ENCODE measurements at regions not wholly inside any gene's neighbourhood (a gene's known extent, or its start where the extent isn't known, plus 50 kb on each side); places are given as distances from the start of the nearest gene placed in this dataset.

DNA sequence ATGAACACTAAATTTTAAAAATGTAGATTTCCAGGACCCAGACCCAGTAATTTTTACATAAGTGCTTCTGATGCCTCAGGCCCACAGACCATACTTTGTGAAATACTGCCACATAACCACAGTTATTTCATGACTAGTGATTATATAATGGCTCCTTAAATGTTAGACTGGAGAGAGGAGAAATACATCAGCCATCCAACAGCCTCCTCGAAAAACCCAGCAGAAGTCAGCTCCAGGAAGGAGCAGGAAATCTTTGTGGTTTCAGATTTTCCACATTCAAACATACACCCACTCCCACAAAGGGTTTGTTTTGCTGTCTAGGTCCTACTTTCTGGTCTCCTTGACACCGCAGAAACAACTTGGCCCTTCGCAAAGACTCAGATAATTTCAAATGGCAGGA, 455.2 kb downstream of the DTWD2 start:
- no peak for DNase-seq (ENCODE audit: low read depth)
- TF ChIP-seq, protein P1, sequence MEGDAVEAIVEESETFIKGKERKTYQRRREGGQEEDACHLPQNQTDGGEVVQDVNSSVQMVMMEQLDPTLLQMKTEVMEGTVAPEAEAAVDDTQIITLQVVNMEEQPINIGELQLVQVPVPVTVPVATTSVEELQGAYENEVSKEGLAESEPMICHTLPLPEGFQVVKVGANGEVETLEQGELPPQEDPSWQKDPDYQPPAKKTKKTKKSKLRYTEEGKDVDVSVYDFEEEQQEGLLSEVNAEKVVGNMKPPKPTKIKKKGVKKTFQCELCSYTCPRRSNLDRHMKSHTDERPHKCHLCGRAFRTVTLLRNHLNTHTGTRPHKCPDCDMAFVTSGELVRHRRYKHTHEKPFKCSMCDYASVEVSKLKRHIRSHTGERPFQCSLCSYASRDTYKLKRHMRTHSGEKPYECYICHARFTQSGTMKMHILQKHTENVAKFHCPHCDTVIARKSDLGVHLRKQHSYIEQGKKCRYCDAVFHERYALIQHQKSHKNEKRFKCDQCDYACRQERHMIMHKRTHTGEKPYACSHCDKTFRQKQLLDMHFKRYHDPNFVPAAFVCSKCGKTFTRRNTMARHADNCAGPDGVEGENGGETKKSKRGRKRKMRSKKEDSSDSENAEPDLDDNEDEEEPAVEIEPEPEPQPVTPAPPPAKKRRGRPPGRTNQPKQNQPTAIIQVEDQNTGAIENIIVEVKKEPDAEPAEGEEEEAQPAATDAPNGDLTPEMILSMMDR (conservative IDR thresholded peaks at IDR 0.05; ENCODE audit: low read depth, low read length): no peak

DNA sequence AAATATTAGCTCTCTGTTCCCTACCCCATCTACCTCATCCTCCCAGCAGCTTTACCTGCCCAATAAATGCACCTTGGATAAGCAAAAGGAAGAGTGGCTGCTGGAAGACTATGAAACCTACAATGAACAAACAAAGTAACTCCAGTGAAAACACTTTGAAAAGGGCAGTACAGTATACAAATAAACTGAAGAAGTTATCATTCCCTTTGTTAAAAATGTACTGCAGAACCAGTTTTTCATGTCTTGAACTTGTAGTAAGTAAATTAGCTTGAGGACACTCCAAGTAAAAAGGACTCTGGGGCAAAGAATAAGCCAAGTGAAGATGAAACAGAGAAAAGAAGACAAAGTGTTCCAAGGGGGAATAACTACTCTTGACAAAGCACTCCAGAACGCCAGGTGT, 457.1 kb downstream of the DTWD2 start:
- DNase-seq (ENCODE audit: low read depth): no peak
- TF ChIP-seq, protein P1 (conservative IDR thresholded peaks at IDR 0.05; ENCODE audit: low read depth, low read length): no peak
- H3K4me3 ChIP-seq (ENCODE audit: low read depth, low read length): no peak overlapping the region

More for the DNA sequence above, 455.2 kb downstream of the DTWD2 start:
- no peak overlapping the region for H3K4me3 ChIP-seq (ENCODE audit: low read depth, low read length)

DNA sequence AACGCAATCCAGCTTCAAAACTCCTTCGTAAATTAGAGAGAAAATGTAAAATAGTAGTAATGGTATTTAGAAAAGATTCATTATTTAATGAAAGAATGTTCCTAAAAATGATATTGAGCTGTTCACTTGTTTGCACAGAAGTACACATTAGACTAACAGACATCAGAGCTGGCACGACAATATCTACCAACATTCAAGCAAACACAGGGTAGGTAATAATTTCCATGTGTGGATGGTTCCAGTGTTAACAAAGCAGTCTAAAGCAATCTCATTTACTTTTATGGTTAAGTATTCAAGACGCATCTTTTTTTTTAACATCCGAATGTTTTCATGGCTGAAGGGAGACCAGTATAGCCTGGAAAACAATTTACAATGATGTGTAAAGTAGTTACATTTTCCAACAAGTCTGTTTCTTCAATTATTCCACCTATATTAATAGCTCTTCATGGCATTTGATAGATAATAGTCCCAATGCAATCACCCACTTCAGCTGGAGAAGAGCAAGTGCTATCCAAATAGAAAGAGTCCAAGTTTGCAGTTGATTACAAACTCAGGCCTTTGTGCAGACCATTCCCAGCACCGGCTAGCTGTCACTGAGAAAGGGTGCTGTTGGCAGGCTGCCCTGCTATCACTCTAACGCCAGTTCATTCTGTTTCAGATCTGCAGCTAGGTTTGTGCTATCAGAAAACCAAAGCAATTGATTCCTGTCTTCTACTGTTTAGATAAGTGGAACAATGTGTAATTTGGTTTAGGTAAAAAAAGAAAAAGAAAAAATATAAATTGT, 458.8 kb downstream of the DTWD2 start:
- DNase-seq (ENCODE audit: low read depth): no peak
- H3K4me3 ChIP-seq (ENCODE audit: low read depth, low read length): no peak overlapping the region
- TF ChIP-seq, protein P1 (conservative IDR thresholded peaks at IDR 0.05; ENCODE audit: low read depth, low read length): no peak

DNA sequence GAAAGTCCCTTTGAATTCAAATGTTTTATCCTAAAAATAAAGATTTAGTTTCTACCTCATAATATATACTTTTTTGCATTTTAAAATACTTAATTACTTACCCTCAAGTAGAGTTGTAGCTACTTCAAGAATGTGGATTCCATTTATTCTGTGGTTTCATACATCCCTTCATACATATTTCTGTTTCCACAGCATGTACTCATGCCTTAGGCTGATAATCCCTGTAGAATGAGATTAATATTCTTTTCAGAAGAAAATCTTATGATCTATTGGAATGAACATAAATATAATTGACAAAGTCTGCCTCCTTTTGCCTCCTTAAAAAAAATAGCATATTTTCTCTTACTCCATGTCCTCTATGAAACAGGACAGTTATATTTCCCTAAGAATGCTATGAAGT, 465.7 kb downstream of the DTWD2 start:
- no peak for DNase-seq (ENCODE audit: low read depth)
- TF ChIP-seq, protein P1 (conservative IDR thresholded peaks at IDR 0.05; ENCODE audit: low read depth, low read length): no peak
- no peak overlapping the region for H3K4me3 ChIP-seq (ENCODE audit: low read depth, low read length)

DNA sequence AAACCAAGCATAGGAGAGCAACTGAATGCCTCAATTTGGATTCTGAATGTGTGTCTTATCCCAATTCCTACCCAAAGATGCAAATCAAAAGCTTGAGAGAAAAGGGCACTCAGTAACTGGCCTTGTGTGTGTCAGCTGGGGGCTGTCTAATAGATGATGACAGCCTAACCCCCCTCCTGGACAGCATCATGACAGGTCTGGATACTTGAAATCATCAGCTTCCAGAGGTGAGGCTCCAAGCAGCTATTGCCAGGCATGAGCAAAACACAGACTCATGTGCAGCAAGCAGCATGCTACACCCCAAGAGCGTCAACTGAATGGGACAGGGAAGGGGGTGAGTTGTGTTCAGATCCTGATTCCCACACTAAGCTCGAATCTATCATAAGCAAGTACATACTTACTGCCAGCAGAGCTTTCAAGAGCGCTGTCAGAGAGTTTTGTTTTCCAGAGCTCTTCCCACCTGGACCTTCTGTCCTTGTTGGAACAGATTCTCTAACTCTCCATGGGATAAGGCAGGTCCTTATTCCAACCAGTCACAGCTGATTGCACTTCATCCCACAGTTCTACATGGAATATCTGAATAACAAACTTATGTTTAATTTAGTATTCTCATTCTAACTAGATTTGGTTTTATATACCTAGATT, 467.5 kb downstream of the DTWD2 start:
- no peak for DNase-seq (ENCODE audit: low read depth)
- TF ChIP-seq, protein P1 (conservative IDR thresholded peaks at IDR 0.05; ENCODE audit: low read depth, low read length): no peak
- H3K4me3 ChIP-seq (ENCODE audit: low read depth, low read length): no peak overlapping the region

DNA sequence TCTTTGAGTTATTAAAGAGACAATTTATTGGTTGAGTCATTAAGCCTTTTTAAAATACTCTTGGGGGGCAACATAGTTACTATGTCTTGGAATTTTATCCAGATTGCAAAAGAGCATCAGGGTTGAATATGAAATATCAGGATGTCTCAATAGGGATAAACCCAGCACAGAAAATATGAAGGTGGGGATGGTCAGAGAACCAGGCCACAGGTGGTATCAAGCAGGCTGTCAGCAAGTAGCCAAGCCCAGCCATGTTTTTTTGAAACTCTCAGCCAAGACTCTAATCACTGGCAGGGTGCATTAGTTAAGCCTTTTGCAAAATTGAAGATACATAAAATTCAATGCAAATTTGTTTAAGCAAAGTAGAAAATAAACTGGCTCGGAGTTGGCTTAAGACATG, 468.9 kb downstream of the DTWD2 start:
- no peak for DNase-seq (ENCODE audit: low read depth)
- no peak overlapping the region for H3K4me3 ChIP-seq (ENCODE audit: low read depth, low read length)
- TF ChIP-seq, protein P1 (conservative IDR thresholded peaks at IDR 0.05; ENCODE audit: low read depth, low read length): no peak
